Mesenchymal stem cell (in vitro differentiated cells and primary cell): ENCODE measurements at regions not wholly inside any gene's neighbourhood (a gene's known extent, or its start where the extent isn't known, plus 50 kb on each side); places are given as distances from the start of the nearest gene placed in this dataset.
A peak's percentile ranks its signal among the peaks of the same experiment; 100 is the strongest.

ENCODE experiments used
- DNase-seq: peaks from one replicate; pipeline ENCODE4 v3.0.0-alpha.2; 2013
- H2AFZ ChIP-seq: one replicate; pipeline ENCODE4 v1.6.1; 2013; ENCODE audit warnings: low read depth, mild to moderate bottlenecking, control low read depth, inconsistent platforms, low read length, moderate library complexity
- H2AK5ac ChIP-seq: 2 replicates; pipeline ENCODE4 v1.6.1; 2013; ENCODE audit warnings: low read length, moderate library complexity, mild to moderate bottlenecking, inconsistent platforms; ENCODE audit not compliant: severe bottlenecking
- H2BK120ac ChIP-seq: one replicate; pipeline ENCODE4 v1.6.1; 2013; ENCODE audit warnings: low read depth, mild to moderate bottlenecking, inconsistent platforms, low read length, moderate library complexity
- H2BK12ac ChIP-seq, 2 experiments: one replicate each; pipeline ENCODE4 v1.6.1; 2013; ENCODE audit warnings: inconsistent platforms in 2 of 2, low read length in 2 of 2, mild to moderate bottlenecking in 2 of 2, moderate library complexity in 2 of 2, control low read depth in 1 of 2
- H2BK15ac ChIP-seq: one replicate; pipeline ENCODE4 v1.6.1; 2013; ENCODE audit warnings: mild to moderate bottlenecking, low read depth, inconsistent platforms; ENCODE audit not compliant: poor library complexity, severe bottlenecking
- H2BK5ac ChIP-seq: 2 replicates; pipeline ENCODE4 v1.6.1; 2013; ENCODE audit warnings: low read depth, mild to moderate bottlenecking, low read length, control low read depth, inconsistent platforms; ENCODE audit not compliant: poor library complexity, severe bottlenecking
- H3K14ac ChIP-seq, 2 experiments: one replicate each; pipeline ENCODE4 v1.6.1; 2013; ENCODE audit warnings: inconsistent platforms in 2 of 2, low read length in 2 of 2, control low read depth in 1 of 2, mild to moderate bottlenecking in 1 of 2, moderate library complexity in 1 of 2
- H3K18ac ChIP-seq, 2 experiments: one replicate each; pipeline ENCODE4 v1.6.1; 2013; ENCODE audit warnings: inconsistent platforms in 2 of 2, low read length in 2 of 2, control low read depth in 1 of 2, low read depth in 1 of 2, mild to moderate bottlenecking in 1 of 2
- H3K23ac ChIP-seq, 2 experiments: one replicate each; pipeline ENCODE4 v1.6.1; 2013; ENCODE audit warnings: inconsistent platforms in 2 of 2, low read length in 2 of 2, mild to moderate bottlenecking in 2 of 2, moderate library complexity in 2 of 2, control low read depth in 1 of 2
- H3K27ac ChIP-seq: 2 replicates; pipeline ENCODE4 v1.5.1; 2013; ENCODE audit warnings: mild to moderate bottlenecking, moderate library complexity, low read length, control low read depth, inconsistent platforms; ENCODE audit not compliant: poor library complexity, severe bottlenecking
- H3K27me3 ChIP-seq, 2 experiments: 2 replicates each; pipeline versions ENCODE4 v1.6.1 to v1.7.0; 2013; ENCODE audit warnings: low read length in 2 of 2, mild to moderate bottlenecking in 2 of 2, moderate library complexity in 2 of 2, control low read depth in 1 of 2, inconsistent platforms in 1 of 2; ENCODE audit not compliant: control insufficient read depth in 1 of 2, insufficient read depth in 1 of 2
- H3K36me3 ChIP-seq, 2 experiments: 2 replicates each; pipeline versions ENCODE4 v1.6.1 to v1.7.0; 2013; ENCODE audit warnings: low read length in 2 of 2, control low read depth in 1 of 2, inconsistent platforms in 1 of 2, low read depth in 1 of 2, mild to moderate bottlenecking in 1 of 2; ENCODE audit not compliant: insufficient read depth in 2 of 2, control insufficient read depth in 1 of 2
- H3K4ac ChIP-seq, 2 experiments: one replicate each; pipeline ENCODE4 v1.6.1; 2013; ENCODE audit warnings: inconsistent platforms in 2 of 2, low read length in 2 of 2, mild to moderate bottlenecking in 2 of 2, moderate library complexity in 2 of 2, control low read depth in 1 of 2, low read depth in 1 of 2
- H3K4me1 ChIP-seq: 2 replicates; pipeline ENCODE4 v1.6.1; 2013; ENCODE audit warnings: low read depth, low read length, control low read depth; ENCODE audit not compliant: control insufficient read depth, insufficient read depth
- H3K4me2 ChIP-seq: 2 replicates; pipeline ENCODE4 v1.6.1; 2013; ENCODE audit warnings: low read length, mild to moderate bottlenecking, inconsistent platforms; ENCODE audit not compliant: poor library complexity, severe bottlenecking
- H3K4me3 ChIP-seq, 2 experiments: 2 replicates each; pipeline versions ENCODE4 v1.5.1 to v1.7.0; 2013; ENCODE audit warnings: low read length in 2 of 2, mild to moderate bottlenecking in 2 of 2, control low read depth in 1 of 2, low read depth in 1 of 2; ENCODE audit not compliant: insufficient read depth in 1 of 2
- H3K79me1 ChIP-seq: replicated peaks from 2 replicates; pipeline ENCODE4 v1.6.1; 2013; ENCODE audit warnings: mild to moderate bottlenecking, control low read depth, low read length, inconsistent platforms; ENCODE audit not compliant: poor library complexity, severe bottlenecking
- H3K9ac ChIP-seq: 2 replicates; pipeline ENCODE4 v1.7.0; 2013; ENCODE audit warnings: mild to moderate bottlenecking, low read length, moderate library complexity
- H3K9me3 ChIP-seq: 2 replicates; pipeline ENCODE4 v1.7.0; 2013; ENCODE audit warnings: mild to moderate bottlenecking, low read length; ENCODE audit not compliant: control insufficient read depth
- H4K8ac ChIP-seq: one replicate; pipeline ENCODE4 v1.6.1; 2013; ENCODE audit warnings: inconsistent platforms, mild to moderate bottlenecking, low read length, moderate library complexity
- H4K91ac ChIP-seq: one replicate; pipeline ENCODE4 v1.6.1; 2013; ENCODE audit warnings: mild to moderate bottlenecking, low read length, inconsistent platforms
- WGBS: methylation state at CpG from one replicate; pipeline ENCODE4 v1.1.7; 2013; ENCODE audit warnings: mixed read lengths; 5-methylcytosine and 5-hydroxymethylcytosine counted together

DNA sequence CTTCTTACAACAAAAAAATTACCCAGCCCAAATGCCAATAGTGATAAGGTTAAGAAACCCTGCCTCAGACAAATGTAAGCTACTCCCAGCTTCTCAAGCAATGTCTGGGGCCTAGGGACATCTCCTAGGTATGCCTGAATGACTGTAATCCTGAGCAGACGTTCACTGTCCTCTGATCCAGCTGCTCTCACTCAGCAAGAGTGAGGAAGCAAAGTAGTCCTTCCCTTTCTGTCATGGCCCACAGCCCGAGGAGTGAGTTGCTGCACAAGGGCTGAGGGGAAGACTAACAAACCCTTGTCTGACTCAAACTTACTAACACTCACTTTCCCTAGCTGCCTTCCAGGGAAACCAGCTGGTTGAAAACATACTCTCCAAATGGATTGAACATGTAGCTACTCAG, 124.9 kb upstream of the TNFSF4 start:
- no peak overlapping the region for H2AFZ ChIP-seq
- H2AK5ac ChIP-seq, result peak overlapping the region; percentile 6
- H3K79me1 ChIP-seq, result no peaks in the 10 kb centered on the region
- peaks cover 3% of the 10 kb centered on the region for H3K4me1 ChIP-seq
- H3K14ac ChIP-seq, result no peak overlapping the region
- peak overlapping the region; percentile 4 for H4K91ac ChIP-seq
- H3K4me2 ChIP-seq, result no peak overlapping the region
- peak overlapping the region; percentile 40 to 92 for H3K18ac ChIP-seq
- H3K9ac ChIP-seq, result peak overlapping the region; percentile 8
- H3K27me3 ChIP-seq, result no peaks in the 10 kb centered on the region
- WGBS, result 28% methylated on average over 2 of the region's 2 CpGs
- H3K27ac ChIP-seq, result peak overlapping the region; percentile 33
- H4K8ac ChIP-seq, result peak overlapping the region; percentile 8
- no peak overlapping the region for H2BK15ac ChIP-seq
- H2BK12ac ChIP-seq, result peak overlapping the region; percentile 76 to 97
- H2BK120ac ChIP-seq, result no peak overlapping the region
- DNase-seq, result peak; percentile 78
- H3K4ac ChIP-seq, result peak overlapping the region; percentile 15 to 65
- H3K4me3 ChIP-seq, result peak overlapping the region in 1 of 2 experiments; percentile 24
- H3K36me3 ChIP-seq, result no peaks in the 10 kb centered on the region
- H2BK5ac ChIP-seq, result no peak overlapping the region
- H3K9me3 ChIP-seq, result no peaks in the 10 kb centered on the region
- H3K23ac ChIP-seq, result no peak overlapping the region

GRCh38 chr1:173333581-173333980, 126.5 kb upstream of the TNFSF4 start:
- Histone ChIP-seq H2BK120ac (no peak overlapping the region), H2AK5ac (peak overlapping the region; percentile 75), H2BK5ac (no peak overlapping the region), H4K91ac (no peak overlapping the region), H4K8ac (no peak overlapping the region), H2AFZ (no peak overlapping the region), H3K4me3 (no peak overlapping the region), H3K23ac (no peak overlapping the region), H3K27ac (no peak overlapping the region), H2BK12ac (no peak overlapping the region), H3K9me3 (no peaks in the 10 kb centered on the region), H3K4me1 (peaks cover 3% of the 10 kb centered on the region), H3K14ac (no peak overlapping the region), H3K4me2 (no peak overlapping the region), H3K27me3 (no peaks in the 10 kb centered on the region), H2BK15ac (no peak overlapping the region), H3K79me1 (no peaks in the 10 kb centered on the region), H3K18ac (peak overlapping the region in 1 of 2 experiments; percentile 65), H3K36me3 (no peaks in the 10 kb centered on the region), H3K4ac (no peak overlapping the region), H3K9ac (no peak overlapping the region)
- DNase-seq, result peak; percentile 45
- 84% methylated on average over 1 of the region's 1 CpG for WGBS

- H3K27me3 ChIP-seq, result no peaks in the 10 kb centered on the region
- no peaks in the 10 kb centered on the region for H3K36me3 ChIP-seq
- H3K4me1 ChIP-seq, result peaks cover 2% of the 10 kb centered on the region
- no peak overlapping the region for H3K9ac ChIP-seq
- H3K9me3 ChIP-seq, result no peaks in the 10 kb centered on the region
- 43% methylated on average over 1 of the region's 1 CpG for WGBS
- H2BK5ac ChIP-seq, result no peak overlapping the region
- DNase-seq, result no peak
- no peak overlapping the region for H4K91ac ChIP-seq
- no peak overlapping the region for H3K27ac ChIP-seq
- no peak overlapping the region for H2AFZ ChIP-seq
- no peak overlapping the region for H2BK15ac ChIP-seq
- no peak overlapping the region for H2AK5ac ChIP-seq
- no peak overlapping the region for H4K8ac ChIP-seq
- no peak overlapping the region for H3K14ac ChIP-seq
- no peak overlapping the region for H2BK12ac ChIP-seq
- no peak overlapping the region for H2BK120ac ChIP-seq
- H3K23ac ChIP-seq, result no peak overlapping the region
- H3K4ac ChIP-seq, result no peak overlapping the region
- no peak overlapping the region for H3K4me2 ChIP-seq
- no peaks in the 10 kb centered on the region for H3K79me1 ChIP-seq
- no peak overlapping the region for H3K18ac ChIP-seq
- H3K4me3 ChIP-seq, result no peak overlapping the region
Observed at GRCh38 chr1:173337126-173337525, 130.0 kb upstream of the TNFSF4 start.

- Histone ChIP-seq H3K36me3 (no peaks in the 10 kb centered on the region), H4K8ac (no peak overlapping the region), H3K4ac (no peak overlapping the region), H3K27ac (no peak overlapping the region), H3K4me2 (no peak overlapping the region), H4K91ac (no peak overlapping the region), H2BK15ac (no peak overlapping the region), H3K27me3 (no peaks in the 10 kb centered on the region), H3K9ac (no peak overlapping the region), H3K18ac (no peak overlapping the region), H3K4me3 (no peak overlapping the region), H3K23ac (no peak overlapping the region), H3K14ac (no peak overlapping the region), H3K4me1 (peaks cover 1% of the 10 kb centered on the region), H2AFZ (no peak overlapping the region), H3K79me1 (no peaks in the 10 kb centered on the region), H2BK5ac (no peak overlapping the region), H2BK120ac (no peak overlapping the region), H2BK12ac (no peak overlapping the region), H3K9me3 (no peaks in the 10 kb centered on the region), H2AK5ac (no peak overlapping the region)
- DNase-seq, result peak; percentile 56
- WGBS, result 66% methylated on average over 4 of the region's 5 CpGs
Observed at GRCh38 chr1:173341307-173341706, 134.2 kb upstream of the TNFSF4 start.
